Loucy (cell line): ENCODE measurements at regions not wholly inside any gene's neighbourhood (a gene's known extent, or its start where the extent isn't known, plus 50 kb on each side); places are given as distances from the start of the nearest gene placed in this dataset.

Source experiments
- EZH2phosphoT487 ChIP-seq: fragments of 200-600 bp; IDR thresholded peaks from 2 replicates; pipeline ENCODE4 v1.6.1; 2018; ENCODE audit warnings: antibody characterized with exemption, mild to moderate bottlenecking, moderate library complexity, borderline replicate concordance
- TF ChIP-seq, protein P1 (sequence below): fragments of 200-600 bp; sonication (generic); conservative IDR thresholded peaks from 2 replicates; pipeline ENCODE4 v1.5.1; 2014; ENCODE audit warnings: mild to moderate bottlenecking, antibody characterized with exemption, low read length

DNA sequence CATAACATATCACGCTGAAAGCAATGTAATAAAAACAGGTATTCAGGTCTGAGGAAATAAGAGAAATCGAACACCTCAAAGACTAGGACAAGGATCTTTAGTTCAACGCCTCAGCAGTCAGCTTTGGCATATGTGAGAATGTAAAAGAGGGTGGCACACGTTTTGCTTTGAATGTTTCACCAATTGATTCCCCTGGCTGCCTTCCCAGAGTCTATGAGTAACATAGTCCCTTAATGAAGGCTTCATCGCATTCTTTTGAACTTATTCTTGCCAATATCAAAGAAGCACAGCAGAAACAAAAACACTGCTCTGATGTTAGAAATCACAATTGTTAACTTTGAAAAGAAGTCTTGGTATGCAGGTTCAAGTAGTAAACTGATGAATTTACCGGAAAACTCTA is 764.8 kb downstream of the ADGRL2 start:
- TF ChIP-seq, protein P1, sequence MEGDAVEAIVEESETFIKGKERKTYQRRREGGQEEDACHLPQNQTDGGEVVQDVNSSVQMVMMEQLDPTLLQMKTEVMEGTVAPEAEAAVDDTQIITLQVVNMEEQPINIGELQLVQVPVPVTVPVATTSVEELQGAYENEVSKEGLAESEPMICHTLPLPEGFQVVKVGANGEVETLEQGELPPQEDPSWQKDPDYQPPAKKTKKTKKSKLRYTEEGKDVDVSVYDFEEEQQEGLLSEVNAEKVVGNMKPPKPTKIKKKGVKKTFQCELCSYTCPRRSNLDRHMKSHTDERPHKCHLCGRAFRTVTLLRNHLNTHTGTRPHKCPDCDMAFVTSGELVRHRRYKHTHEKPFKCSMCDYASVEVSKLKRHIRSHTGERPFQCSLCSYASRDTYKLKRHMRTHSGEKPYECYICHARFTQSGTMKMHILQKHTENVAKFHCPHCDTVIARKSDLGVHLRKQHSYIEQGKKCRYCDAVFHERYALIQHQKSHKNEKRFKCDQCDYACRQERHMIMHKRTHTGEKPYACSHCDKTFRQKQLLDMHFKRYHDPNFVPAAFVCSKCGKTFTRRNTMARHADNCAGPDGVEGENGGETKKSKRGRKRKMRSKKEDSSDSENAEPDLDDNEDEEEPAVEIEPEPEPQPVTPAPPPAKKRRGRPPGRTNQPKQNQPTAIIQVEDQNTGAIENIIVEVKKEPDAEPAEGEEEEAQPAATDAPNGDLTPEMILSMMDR: no peak
- TF ChIP-seq EZH2phosphoT487: no peak
